HFF-Myc (cell line): ENCODE measurements at regions not wholly inside any gene's neighbourhood (a gene's known extent, or its start where the extent isn't known, plus 50 kb on each side); places are given as distances from the start of the nearest gene placed in this dataset.
"Not testable (repeated sequence)": the region's sequence is repeated elsewhere in the genome, so short reads cannot be mapped to it uniquely, and the experiment has no call there.

Source experiments
- DNase-seq: peaks from one replicate; pipeline ENCODE4 v3.0.0-alpha.2; 2011; ENCODE audit warnings: low read depth; ENCODE audit errors: extremely low read depth
- H3K4me3 ChIP-seq: replicated peaks from 2 replicates; pipeline ENCODE4 v1.5.1; 2011; ENCODE audit warnings: low read depth, mild to moderate bottlenecking, control low read depth, low read length
- CTCF ChIP-seq: IDR thresholded peaks from 2 replicates; pipeline ENCODE4 v1.5.1; 2012; ENCODE audit warnings: mild to moderate bottlenecking, low read depth, low read length, control low read depth; ENCODE audit errors: missing control alignments

GRCh38 chr2:228526687-228527086, 345.2 kb upstream of the SPHKAP start:
- H3K4me3 ChIP-seq, result no peak overlapping the region
- no peak for DNase-seq
- no peak for TF ChIP-seq CTCF

- TF ChIP-seq CTCF, result no peak
- no peak for DNase-seq
- no peak overlapping the region for H3K4me3 ChIP-seq
Observed at GRCh38 chr2:228522977-228523376, 341.5 kb upstream of the SPHKAP start.

- no peak for DNase-seq
- TF ChIP-seq CTCF, result no peak
- H3K4me3 ChIP-seq, result no peak overlapping the region
Observed at GRCh38 chr2:228522276-228522675, 340.8 kb upstream of the SPHKAP start.

DNA sequence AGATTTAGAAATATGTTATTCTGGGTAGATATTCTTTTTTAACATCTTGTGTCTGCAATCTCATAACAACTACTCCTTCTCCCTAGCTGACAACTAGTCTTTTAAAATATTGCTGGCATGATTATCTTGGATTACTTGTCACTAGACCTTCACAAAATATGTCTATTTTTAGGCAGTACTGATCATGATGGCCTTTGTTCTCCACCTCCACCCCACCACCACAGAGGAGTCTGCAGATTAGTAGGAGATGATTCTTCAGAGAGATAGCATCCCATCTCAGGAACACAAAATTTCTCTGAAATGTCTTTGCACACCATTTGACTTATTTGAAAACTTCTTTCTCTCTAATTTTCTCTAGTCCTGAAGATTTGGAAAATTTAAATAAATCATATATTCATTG, 338.1 kb upstream of the SPHKAP start:
- DNase-seq, result no peak
- H3K4me3 ChIP-seq, result no peak overlapping the region
- no peak for TF ChIP-seq CTCF

DNA sequence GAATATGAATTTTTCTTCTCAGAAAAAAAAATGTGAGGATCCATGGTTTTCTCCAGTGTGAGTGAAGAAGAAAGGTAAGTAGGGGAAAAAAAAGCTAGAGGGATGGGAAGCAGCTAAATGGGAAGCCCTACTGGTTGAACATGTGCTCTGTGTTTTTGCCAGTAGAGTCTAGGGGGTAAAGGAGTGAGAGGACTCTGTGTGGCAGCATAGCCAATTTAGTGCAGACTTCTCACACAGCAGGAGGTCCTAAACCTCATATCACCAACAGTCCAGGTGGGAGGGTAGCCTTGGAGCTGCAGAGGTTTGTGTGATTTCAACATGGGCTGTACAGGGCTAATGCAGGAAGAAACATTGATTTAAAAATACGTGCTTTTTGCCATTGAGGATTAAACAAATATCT, 334.5 kb upstream of the SPHKAP start:
- DNase-seq, result no peak
- no peak overlapping the region for H3K4me3 ChIP-seq
- no peak for TF ChIP-seq CTCF

DNA sequence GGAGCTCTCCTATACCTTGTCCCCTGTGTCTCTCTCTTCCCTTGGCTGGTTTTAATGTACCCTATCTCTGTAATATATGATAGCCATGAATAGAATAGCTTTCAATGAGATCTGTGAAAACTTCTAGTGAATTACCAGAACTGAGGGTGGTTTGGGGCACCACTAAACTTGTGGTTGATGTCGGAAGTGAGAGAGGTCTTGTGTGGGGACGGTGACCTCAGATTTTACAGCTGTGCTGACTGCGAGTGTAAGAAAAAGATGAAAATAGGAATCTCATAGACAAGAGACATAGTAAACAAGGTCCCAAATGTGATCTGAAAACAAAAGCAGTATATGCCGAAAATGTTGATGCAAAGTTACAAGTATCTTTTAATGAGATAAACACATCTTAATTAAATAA, 332.0 kb upstream of the SPHKAP start:
- DNase-seq, H3K4me3 ChIP-seq: not testable (repeated sequence)

GRCh38 chr2:228509021-228509420, 327.5 kb upstream of the SPHKAP start:
- no peak for TF ChIP-seq CTCF
- no peak overlapping the region for H3K4me3 ChIP-seq
- no peak for DNase-seq
